ENCODE measurements at regions not wholly inside any gene's neighbourhood (a gene's known extent, or its start where the extent isn't known, plus 50 kb on each side); places are given as distances from the start of the nearest gene placed in this dataset.

DNA sequence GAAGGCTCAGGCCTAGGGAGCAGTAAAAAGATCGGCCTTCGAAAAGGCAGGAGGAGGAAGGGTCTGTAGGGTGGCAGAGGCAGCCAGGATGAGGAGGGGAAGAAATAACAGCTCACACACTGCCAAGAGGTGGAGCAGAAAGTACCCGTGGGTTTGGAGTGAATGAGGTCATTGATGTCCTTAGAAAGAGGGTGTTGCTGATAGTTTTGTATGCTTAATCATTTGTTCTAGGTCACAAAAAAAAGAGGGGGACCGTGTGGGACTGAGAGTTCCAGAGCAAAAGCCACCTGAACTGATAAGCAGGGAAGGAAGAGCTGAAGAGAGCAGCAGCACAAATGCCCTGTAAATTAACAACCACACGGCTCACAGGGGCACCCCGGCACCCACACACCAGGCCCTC, 140.4 kb downstream of the FAM161A start:
- no peak for TF ChIP-seq TCF4 (CRISPR knock-in tag; IDR thresholded peaks at IDR 0.05; ENCODE audit: borderline replicate concordance)
- no peak for TF ChIP-seq ZFP3 (CRISPR knock-in tag; IDR thresholded peaks at IDR 0.05)
- TF ChIP-seq, protein P1, sequence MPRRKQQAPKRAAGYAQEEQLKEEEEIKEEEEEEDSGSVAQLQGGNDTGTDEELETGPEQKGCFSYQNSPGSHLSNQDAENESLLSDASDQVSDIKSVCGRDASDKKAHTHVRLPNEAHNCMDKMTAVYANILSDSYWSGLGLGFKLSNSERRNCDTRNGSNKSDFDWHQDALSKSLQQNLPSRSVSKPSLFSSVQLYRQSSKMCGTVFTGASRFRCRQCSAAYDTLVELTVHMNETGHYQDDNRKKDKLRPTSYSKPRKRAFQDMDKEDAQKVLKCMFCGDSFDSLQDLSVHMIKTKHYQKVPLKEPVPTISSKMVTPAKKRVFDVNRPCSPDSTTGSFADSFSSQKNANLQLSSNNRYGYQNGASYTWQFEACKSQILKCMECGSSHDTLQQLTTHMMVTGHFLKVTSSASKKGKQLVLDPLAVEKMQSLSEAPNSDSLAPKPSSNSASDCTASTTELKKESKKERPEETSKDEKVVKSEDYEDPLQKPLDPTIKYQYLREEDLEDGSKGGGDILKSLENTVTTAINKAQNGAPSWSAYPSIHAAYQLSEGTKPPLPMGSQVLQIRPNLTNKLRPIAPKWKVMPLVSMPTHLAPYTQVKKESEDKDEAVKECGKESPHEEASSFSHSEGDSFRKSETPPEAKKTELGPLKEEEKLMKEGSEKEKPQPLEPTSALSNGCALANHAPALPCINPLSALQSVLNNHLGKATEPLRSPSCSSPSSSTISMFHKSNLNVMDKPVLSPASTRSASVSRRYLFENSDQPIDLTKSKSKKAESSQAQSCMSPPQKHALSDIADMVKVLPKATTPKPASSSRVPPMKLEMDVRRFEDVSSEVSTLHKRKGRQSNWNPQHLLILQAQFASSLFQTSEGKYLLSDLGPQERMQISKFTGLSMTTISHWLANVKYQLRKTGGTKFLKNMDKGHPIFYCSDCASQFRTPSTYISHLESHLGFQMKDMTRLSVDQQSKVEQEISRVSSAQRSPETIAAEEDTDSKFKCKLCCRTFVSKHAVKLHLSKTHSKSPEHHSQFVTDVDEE (CRISPR knock-in tag; IDR thresholded peaks at IDR 0.05), result no peak
- no peak for TF ChIP-seq ZNF70 (CRISPR knock-in tag; IDR thresholded peaks at IDR 0.05)
- TF ChIP-seq GLIS3 (CRISPR knock-in tag; IDR thresholded peaks at IDR 0.05), result no peak
- TF ChIP-seq, protein P2, sequence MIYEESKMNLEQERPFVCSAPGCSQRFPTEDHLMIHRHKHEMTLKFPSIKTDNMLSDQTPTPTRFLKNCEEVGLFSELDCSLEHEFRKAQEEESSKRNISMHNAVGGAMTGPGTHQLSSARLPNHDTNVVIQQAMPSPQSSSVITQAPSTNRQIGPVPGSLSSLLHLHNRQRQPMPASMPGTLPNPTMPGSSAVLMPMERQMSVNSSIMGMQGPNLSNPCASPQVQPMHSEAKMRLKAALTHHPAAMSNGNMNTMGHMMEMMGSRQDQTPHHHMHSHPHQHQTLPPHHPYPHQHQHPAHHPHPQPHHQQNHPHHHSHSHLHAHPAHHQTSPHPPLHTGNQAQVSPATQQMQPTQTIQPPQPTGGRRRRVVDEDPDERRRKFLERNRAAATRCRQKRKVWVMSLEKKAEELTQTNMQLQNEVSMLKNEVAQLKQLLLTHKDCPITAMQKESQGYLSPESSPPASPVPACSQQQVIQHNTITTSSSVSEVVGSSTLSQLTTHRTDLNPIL (CRISPR knock-in tag; IDR thresholded peaks at IDR 0.05; ENCODE audit: low read depth), result no peak
- no peak for TF ChIP-seq ZFP30 (CRISPR knock-in tag; IDR thresholded peaks at IDR 0.05)
- no peak for TF ChIP-seq TOX (CRISPR knock-in tag; IDR thresholded peaks at IDR 0.05; ENCODE audit: borderline replicate concordance)
- TF ChIP-seq, protein P3, sequence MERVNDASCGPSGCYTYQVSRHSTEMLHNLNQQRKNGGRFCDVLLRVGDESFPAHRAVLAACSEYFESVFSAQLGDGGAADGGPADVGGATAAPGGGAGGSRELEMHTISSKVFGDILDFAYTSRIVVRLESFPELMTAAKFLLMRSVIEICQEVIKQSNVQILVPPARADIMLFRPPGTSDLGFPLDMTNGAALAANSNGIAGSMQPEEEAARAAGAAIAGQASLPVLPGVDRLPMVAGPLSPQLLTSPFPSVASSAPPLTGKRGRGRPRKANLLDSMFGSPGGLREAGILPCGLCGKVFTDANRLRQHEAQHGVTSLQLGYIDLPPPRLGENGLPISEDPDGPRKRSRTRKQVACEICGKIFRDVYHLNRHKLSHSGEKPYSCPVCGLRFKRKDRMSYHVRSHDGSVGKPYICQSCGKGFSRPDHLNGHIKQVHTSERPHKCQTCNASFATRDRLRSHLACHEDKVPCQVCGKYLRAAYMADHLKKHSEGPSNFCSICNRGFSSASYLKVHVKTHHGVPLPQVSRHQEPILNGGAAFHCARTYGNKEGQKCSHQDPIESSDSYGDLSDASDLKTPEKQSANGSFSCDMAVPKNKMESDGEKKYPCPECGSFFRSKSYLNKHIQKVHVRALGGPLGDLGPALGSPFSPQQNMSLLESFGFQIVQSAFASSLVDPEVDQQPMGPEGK (CRISPR knock-in tag; IDR thresholded peaks at IDR 0.05; ENCODE audit: borderline replicate concordance), result no peak
- no peak for TF ChIP-seq ZNF8 (CRISPR knock-in tag; IDR thresholded peaks at IDR 0.05)
- no peak for TF ChIP-seq CSDC2 (CRISPR knock-in tag; IDR thresholded peaks at IDR 0.05)
- TF ChIP-seq ESRRG (CRISPR knock-in tag; IDR thresholded peaks at IDR 0.05), result no peak
- no peak for TF ChIP-seq ZC3H10 (CRISPR knock-in tag; IDR thresholded peaks at IDR 0.05)
- TF ChIP-seq PPARA (CRISPR knock-in tag; IDR thresholded peaks at IDR 0.05; ENCODE audit: borderline replicate concordance), result no peak
- no peak for TF ChIP-seq ISL1 (CRISPR knock-in tag; IDR thresholded peaks at IDR 0.05)
- TF ChIP-seq RARB (CRISPR knock-in tag; IDR thresholded peaks at IDR 0.05), result no peak
- TF ChIP-seq, protein P4, sequence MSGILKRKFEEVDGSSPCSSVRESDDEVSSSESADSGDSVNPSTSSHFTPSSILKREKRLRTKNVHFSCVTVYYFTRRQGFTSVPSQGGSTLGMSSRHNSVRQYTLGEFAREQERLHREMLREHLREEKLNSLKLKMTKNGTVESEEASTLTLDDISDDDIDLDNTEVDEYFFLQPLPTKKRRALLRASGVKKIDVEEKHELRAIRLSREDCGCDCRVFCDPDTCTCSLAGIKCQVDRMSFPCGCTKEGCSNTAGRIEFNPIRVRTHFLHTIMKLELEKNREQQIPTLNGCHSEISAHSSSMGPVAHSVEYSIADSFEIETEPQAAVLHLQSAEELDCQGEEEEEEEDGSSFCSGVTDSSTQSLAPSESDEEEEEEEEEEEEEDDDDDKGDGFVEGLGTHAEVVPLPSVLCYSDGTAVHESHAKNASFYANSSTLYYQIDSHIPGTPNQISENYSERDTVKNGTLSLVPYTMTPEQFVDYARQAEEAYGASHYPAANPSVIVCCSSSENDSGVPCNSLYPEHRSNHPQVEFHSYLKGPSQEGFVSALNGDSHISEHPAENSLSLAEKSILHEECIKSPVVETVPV (CRISPR knock-in tag; IDR thresholded peaks at IDR 0.05), result no peak
- no peak for TF ChIP-seq OSR1 (CRISPR knock-in tag; IDR thresholded peaks at IDR 0.05)
- no peak for ATAC-seq

DNA sequence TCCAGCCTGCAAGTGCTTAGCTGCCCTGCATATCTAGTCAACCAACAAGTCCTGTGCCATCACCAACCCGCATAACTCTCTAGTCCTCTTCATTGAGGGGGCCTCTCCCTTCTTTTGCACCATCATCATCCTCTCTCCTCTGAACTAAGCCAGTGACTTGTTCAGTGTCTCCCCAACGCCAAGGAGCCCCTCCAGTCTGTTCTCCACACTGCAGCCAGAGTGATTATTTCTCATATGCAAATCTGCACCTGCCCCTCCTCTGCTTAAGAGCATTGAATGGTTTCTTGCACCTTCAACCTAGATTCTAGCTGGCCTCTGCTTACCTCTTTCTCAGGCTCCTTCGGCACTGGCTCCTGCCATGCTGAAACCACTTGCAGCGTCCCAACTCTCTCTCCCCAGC, 141.8 kb downstream of the FAM161A start:
- ATAC-seq, result no peak
- TF ChIP-seq ZNF8 (CRISPR knock-in tag; IDR thresholded peaks at IDR 0.05), result no peak
- TF ChIP-seq ESRRG (CRISPR knock-in tag; IDR thresholded peaks at IDR 0.05), result no peak
- TF ChIP-seq, protein P2 (CRISPR knock-in tag; IDR thresholded peaks at IDR 0.05; ENCODE audit: low read depth), result no peak
- TF ChIP-seq, protein P3 (CRISPR knock-in tag; IDR thresholded peaks at IDR 0.05; ENCODE audit: borderline replicate concordance), result no peak
- TF ChIP-seq, protein P5, sequence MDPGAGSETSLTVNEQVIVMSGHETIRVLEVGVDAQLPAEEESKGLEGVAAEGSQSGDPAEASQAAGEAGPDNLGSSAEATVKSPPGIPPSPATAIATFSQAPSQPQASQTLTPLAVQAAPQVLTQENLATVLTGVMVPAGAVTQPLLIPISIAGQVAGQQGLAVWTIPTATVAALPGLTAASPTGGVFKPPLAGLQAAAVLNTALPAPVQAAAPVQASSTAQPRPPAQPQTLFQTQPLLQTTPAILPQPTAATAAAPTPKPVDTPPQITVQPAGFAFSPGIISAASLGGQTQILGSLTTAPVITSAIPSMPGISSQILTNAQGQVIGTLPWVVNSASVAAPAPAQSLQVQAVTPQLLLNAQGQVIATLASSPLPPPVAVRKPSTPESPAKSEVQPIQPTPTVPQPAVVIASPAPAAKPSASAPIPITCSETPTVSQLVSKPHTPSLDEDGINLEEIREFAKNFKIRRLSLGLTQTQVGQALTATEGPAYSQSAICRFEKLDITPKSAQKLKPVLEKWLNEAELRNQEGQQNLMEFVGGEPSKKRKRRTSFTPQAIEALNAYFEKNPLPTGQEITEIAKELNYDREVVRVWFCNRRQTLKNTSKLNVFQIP (CRISPR knock-in tag; IDR thresholded peaks at IDR 0.05; ENCODE audit: borderline replicate concordance, low read depth), result no peak
- no peak for TF ChIP-seq BACH2 (CRISPR knock-in tag; IDR thresholded peaks at IDR 0.05; ENCODE audit: borderline replicate concordance)
- no peak for TF ChIP-seq ISL1 (CRISPR knock-in tag; IDR thresholded peaks at IDR 0.05)
- TF ChIP-seq ZNF70 (CRISPR knock-in tag; IDR thresholded peaks at IDR 0.05), result no peak
- TF ChIP-seq ZC3H10 (CRISPR knock-in tag; IDR thresholded peaks at IDR 0.05), result no peak
- no peak for TF ChIP-seq SNAI2 (CRISPR knock-in tag; IDR thresholded peaks at IDR 0.05)
- no peak for TF ChIP-seq ARNTL (CRISPR knock-in tag; IDR thresholded peaks at IDR 0.05; ENCODE audit: borderline replicate concordance, low read depth)
- TF ChIP-seq, protein P1 (CRISPR knock-in tag; IDR thresholded peaks at IDR 0.05), result no peak
- no peak for TF ChIP-seq ZFP30 (CRISPR knock-in tag; IDR thresholded peaks at IDR 0.05)
- TF ChIP-seq PPARA (CRISPR knock-in tag; IDR thresholded peaks at IDR 0.05; ENCODE audit: borderline replicate concordance), result no peak
- TF ChIP-seq RARB (CRISPR knock-in tag; IDR thresholded peaks at IDR 0.05), result no peak
- TF ChIP-seq TCF4 (CRISPR knock-in tag; IDR thresholded peaks at IDR 0.05; ENCODE audit: borderline replicate concordance), result no peak

All from SK-N-SH treated with all-trans-retinoic acid at 6 μM for 48 hours (cell line).